BE2C (cell line): ENCODE measurements at regions not wholly inside any gene's neighbourhood (a gene's known extent, or its start where the extent isn't known, plus 50 kb on each side); places are given as distances from the start of the nearest gene placed in this dataset.

Source experiments
- DNase-seq: peaks from one replicate; pipeline ENCODE4 v3.0.0-alpha.2; 2020
- H3K27me3 ChIP-seq: fragments of 250-450 bp; sonication (Bioruptor Pico); 2 replicates; pipeline ENCODE4 v1.5.1; 2020; ENCODE audit warnings: mild to moderate bottlenecking
- H3K36me3 ChIP-seq: fragments of 250-450 bp; sonication (Bioruptor Pico); 2 replicates; pipeline ENCODE4 v1.5.1; 2020; ENCODE audit warnings: mild to moderate bottlenecking
- H3K4me1 ChIP-seq: fragments of 250-450 bp; sonication (Bioruptor Pico); 2 replicates; pipeline ENCODE4 v1.5.1; 2020
- H3K4me3 ChIP-seq: 2 replicates; pipeline ENCODE4 v1.5.1; 2011; ENCODE audit warnings: low read depth, low read length
- H3K9me3 ChIP-seq: fragments of 250-450 bp; sonication (Bioruptor Pico); 2 replicates; pipeline ENCODE4 v1.5.1; 2020
- TF ChIP-seq, protein P1 (sequence below): IDR thresholded peaks from 2 replicates; pipeline ENCODE4 v1.5.1; 2012; ENCODE audit warnings: mild to moderate bottlenecking, low read depth, low read length

DNA sequence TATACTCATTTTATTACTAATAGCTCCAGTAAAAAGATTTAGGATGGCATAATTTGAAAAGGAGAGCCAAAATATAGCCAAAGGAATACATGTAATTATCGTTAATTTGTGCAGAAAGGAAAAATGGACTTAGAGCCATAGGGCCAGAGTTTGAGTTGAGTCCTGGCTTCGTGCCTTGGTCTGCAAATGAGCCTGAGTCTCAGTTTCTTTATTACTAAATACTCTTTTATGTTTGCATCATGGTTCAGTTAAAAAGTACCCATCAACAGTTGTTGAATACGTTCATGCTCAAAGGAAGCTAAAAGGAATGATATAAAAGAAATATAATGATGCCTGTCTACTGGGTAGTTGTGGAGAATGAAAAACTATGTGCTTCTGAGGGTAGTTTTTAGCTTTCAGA, 155.7 kb upstream of the FAM78B start:
- Histone ChIP-seq H3K4me3 (no peak overlapping the region), H3K27me3 (no peaks in the 10 kb centered on the region), H3K4me1 (no peaks in the 10 kb centered on the region), H3K9me3 (no peaks in the 10 kb centered on the region), H3K36me3 (no peaks in the 10 kb centered on the region)
- DNase-seq: no peak
- TF ChIP-seq, protein P1, sequence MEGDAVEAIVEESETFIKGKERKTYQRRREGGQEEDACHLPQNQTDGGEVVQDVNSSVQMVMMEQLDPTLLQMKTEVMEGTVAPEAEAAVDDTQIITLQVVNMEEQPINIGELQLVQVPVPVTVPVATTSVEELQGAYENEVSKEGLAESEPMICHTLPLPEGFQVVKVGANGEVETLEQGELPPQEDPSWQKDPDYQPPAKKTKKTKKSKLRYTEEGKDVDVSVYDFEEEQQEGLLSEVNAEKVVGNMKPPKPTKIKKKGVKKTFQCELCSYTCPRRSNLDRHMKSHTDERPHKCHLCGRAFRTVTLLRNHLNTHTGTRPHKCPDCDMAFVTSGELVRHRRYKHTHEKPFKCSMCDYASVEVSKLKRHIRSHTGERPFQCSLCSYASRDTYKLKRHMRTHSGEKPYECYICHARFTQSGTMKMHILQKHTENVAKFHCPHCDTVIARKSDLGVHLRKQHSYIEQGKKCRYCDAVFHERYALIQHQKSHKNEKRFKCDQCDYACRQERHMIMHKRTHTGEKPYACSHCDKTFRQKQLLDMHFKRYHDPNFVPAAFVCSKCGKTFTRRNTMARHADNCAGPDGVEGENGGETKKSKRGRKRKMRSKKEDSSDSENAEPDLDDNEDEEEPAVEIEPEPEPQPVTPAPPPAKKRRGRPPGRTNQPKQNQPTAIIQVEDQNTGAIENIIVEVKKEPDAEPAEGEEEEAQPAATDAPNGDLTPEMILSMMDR: no peak

DNA sequence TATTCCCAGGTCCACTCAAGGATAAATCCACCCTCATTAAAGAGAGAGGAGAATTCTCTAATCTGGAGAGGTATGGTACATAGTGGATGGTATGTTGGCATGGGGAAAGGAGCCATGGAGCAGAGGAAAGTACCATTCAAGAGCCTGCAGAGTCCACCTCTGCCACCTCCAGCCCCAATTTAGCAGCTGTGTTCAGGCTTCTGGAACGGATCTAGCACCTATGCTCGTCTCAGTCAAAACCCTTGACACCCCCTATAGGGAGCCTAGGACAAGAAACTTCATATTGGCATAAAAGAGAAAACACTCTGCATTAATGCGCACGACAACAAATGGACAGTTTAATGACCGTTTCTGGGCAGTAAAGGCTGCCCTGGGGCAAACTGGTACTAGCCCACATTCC, 161.1 kb upstream of the FAM78B start:
- no peaks in the 10 kb centered on the region for H3K27me3 ChIP-seq
- TF ChIP-seq, protein P1: no peak
- no peaks in the 10 kb centered on the region for H3K4me1 ChIP-seq
- H3K36me3 ChIP-seq: no peaks in the 10 kb centered on the region
- no peak overlapping the region for H3K4me3 ChIP-seq
- no peak for DNase-seq
- no peaks in the 10 kb centered on the region for H3K9me3 ChIP-seq

DNA sequence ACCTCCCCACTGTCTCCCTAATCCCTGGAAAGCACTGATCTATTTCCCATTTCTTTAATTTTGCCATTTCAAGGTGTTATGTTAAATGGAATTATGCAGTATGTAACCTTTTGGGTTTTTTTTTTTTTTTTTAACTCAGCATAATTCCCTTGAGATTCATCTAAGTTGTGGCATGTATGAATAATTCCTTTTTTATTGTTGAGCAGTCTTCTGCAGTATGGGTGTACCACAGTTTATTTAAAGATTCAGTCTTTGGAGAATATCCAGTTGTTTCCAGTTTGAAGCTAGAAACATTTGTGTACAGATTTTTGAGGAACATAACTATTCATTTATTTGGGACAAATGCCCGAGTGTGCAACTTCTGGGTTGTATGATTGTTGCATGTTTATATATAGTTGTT, 162.2 kb upstream of the FAM78B start:
- Histone ChIP-seq H3K4me3 (no peak overlapping the region), H3K4me1 (no peaks in the 10 kb centered on the region), H3K27me3 (no peaks in the 10 kb centered on the region), H3K36me3 (no peaks in the 10 kb centered on the region), H3K9me3 (no peaks in the 10 kb centered on the region)
- no peak for DNase-seq
- TF ChIP-seq, protein P1: no peak

DNA sequence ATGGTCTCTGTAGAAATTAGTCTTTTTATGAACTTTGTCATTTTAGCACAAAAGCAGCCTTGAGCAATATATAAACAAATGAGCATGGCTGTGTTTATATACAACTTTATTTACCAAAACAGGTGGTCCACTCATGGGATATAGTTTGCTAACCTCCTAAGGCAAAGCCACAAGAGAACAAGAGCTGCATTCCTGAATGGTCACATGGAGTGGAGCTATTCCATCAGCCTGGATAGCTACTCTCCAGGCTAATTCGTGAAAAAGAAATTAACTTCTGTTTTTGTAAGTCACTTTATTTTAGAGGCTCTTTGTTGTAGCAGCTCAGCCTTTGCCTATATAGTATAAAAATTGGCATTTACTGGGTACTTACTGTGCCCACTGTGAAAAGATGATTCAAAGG, 163.3 kb upstream of the FAM78B start:
- Histone ChIP-seq H3K4me3 (no peak overlapping the region), H3K27me3 (no peaks in the 10 kb centered on the region), H3K4me1 (no peaks in the 10 kb centered on the region), H3K9me3 (no peaks in the 10 kb centered on the region), H3K36me3 (no peaks in the 10 kb centered on the region)
- no peak for DNase-seq
- TF ChIP-seq, protein P1: no peak

DNA sequence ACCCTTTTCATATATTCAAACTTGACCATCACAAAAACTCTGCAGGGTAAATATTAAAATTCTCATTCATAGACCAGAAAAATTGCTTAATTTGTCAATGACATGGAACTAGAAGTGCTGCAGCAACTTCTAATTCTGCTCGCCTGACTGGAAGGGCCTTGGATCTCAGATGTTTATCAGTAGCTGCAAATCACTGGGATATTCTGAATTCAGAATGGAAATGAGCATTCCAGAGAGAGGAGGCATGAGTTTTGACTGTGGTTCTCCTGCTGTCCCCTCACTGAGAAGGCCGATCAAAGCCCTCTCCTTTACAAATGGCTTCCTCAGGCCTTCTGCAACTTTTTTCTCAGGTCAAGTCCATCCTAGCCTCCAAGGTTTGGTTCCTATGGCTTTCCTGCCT, 171.3 kb upstream of the FAM78B start:
- TF ChIP-seq, protein P1: no peak
- no peak overlapping the region for H3K4me3 ChIP-seq
- H3K4me1 ChIP-seq: no peaks in the 10 kb centered on the region
- DNase-seq: no peak
- no peaks in the 10 kb centered on the region for H3K36me3 ChIP-seq
- H3K9me3 ChIP-seq: no peaks in the 10 kb centered on the region
- no peaks in the 10 kb centered on the region for H3K27me3 ChIP-seq

DNA sequence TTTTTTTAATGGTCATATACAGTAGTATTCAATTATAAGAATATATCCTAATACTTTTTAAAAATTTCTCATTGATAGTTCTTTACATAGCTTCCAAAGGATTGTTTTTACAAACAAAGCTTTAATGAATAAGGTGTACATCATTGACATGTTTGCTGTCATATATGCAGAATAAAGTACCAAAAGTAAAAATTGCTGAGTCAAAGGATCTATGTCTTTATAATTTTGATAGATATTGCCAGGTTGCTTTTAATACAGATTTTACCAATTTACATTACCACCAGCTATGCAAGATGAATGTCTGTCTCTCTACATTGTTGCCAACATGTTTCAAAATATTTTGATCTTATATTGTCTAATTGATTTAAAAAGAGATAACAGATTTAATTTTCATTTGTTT, 173.9 kb upstream of the FAM78B start:
- no peaks in the 10 kb centered on the region for H3K4me1 ChIP-seq
- no peak for DNase-seq
- H3K27me3 ChIP-seq: no peaks in the 10 kb centered on the region
- no peak overlapping the region for H3K4me3 ChIP-seq
- no peaks in the 10 kb centered on the region for H3K36me3 ChIP-seq
- TF ChIP-seq, protein P1: no peak
- no peaks in the 10 kb centered on the region for H3K9me3 ChIP-seq
